MG63 (cell line): ENCODE measurements at regions not wholly inside any gene's neighbourhood (a gene's known extent, or its start where the extent isn't known, plus 50 kb on each side); places are given as distances from the start of the nearest gene placed in this dataset.

ENCODE experiments used
- DNase-seq: peaks from one replicate; pipeline ENCODE4 v3.0.0-alpha.2; 2020
- H3K27me3 ChIP-seq: fragments of 250-450 bp; sonication (Bioruptor Pico); 2 replicates; pipeline ENCODE4 v1.5.1; 2020; ENCODE audit warnings: mild to moderate bottlenecking, moderate library complexity
- H3K36me3 ChIP-seq: fragments of 250-450 bp; sonication (Bioruptor Pico); 2 replicates; pipeline ENCODE4 v1.5.1; 2020; ENCODE audit warnings: mild to moderate bottlenecking, moderate library complexity
- H3K4me3 ChIP-seq: fragments of 250-450 bp; sonication (Bioruptor Pico); 2 replicates; pipeline ENCODE4 v1.5.1; 2020; ENCODE audit warnings: mild to moderate bottlenecking, moderate library complexity
- H3K9me3 ChIP-seq: fragments of 250-450 bp; sonication (Bioruptor Pico); 2 replicates; pipeline ENCODE4 v1.5.1; 2020; ENCODE audit warnings: mild to moderate bottlenecking, moderate library complexity

DNA sequence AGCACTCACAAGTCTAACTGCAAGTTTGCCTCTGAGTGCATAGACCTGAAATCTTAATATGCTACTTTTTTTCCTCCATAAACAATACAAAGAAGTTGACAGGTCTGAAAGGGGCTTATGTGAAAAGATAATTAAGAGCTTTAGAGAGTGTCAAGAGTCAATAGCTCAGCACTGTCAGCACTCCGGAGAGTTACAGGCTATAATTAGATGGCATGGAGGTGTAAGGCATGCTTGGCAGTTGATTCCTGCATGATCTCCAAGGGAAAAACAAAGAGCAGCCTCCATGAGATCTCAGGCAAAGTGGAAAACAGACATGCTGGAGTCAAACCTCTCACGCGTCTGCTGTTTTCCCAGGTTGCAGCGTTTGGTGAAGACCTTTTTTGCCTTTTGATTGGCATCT is 468.7 kb downstream of the TLE4 start:
- no peaks in the 10 kb centered on the region for H3K9me3 ChIP-seq
- no peaks in the 10 kb centered on the region for H3K36me3 ChIP-seq
- no peak for DNase-seq
- H3K4me3 ChIP-seq = no peak overlapping the region
- no peaks in the 10 kb centered on the region for H3K27me3 ChIP-seq

DNA sequence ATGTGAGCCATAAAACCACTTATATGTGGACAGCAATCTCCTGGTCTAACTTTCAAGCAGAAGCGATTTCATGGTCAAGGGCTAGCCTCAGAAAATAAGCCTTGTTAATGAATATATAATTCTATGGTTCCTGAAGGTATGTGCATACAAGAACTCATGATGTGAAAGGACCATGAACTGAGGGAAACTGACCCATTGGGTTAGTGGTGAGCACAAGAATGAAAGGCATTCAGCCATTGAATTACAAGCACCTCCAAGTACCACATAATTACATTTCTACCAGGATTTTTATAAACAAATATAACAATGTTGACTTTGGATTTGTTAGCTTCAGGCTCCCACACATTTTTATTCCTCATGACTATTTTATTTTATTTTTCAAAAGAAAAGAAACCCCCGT is 459.0 kb downstream of the TLE4 start:
- Histone ChIP-seq H3K9me3 (no peaks in the 10 kb centered on the region), H3K4me3 (no peak overlapping the region), H3K27me3 (no peaks in the 10 kb centered on the region), H3K36me3 (no peaks in the 10 kb centered on the region)
- no peak for DNase-seq

DNA sequence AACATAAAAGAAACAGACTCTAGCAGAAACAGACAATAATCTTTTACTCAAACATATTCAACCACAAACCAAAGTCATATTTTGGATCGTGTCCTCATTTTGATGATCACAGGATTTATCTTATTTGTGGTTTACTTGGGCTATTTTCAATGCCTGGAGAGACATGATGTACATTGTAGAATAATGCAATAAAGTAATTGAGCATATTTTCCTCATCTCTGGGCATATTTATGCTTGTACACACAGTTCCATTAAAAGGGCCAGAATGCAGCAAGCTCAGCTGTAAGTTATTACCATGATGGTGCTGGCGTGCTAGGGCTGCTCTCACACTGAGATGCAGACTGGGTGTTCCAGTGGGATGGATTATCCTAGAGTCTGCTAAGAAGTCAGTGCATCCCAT is 456.7 kb downstream of the TLE4 start:
- Histone ChIP-seq H3K4me3 (no peak overlapping the region), H3K27me3 (no peaks in the 10 kb centered on the region), H3K9me3 (no peaks in the 10 kb centered on the region), H3K36me3 (no peaks in the 10 kb centered on the region)
- peak; percentile 68 for DNase-seq

DNA sequence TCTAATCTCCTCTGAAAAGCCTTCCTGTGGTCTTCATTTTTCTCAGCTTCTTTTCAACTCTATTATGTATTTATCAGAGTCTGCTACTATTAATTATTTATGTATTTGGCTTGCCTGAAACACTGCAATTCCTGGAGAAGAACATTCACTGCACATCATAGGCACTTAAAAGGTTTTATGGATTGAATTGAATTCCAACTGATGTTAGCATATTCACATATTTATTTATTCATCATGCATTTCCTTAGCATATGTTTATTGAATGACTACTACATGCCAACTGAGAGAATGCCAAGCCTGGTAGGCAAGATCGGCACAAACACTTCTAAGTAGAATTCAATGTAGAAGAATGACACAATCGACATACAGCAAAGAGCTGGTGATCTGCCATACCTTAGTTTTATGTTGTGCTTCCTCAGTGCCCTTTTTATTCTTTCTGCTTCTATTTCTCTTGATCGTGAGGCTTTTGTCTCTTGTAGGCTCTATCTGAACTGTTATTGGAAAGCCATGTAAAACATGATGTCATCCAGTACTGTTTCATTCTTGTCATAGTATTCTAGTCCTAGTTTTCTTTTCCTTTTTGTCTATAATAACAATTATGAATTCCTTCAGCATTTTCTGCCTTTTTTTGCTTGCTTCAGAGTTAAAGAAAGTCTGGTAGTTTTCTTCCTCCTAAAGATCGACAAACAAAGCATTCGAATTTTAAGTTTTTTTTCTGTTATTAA is 454.2 kb downstream of the TLE4 start:
- no peaks in the 10 kb centered on the region for H3K36me3 ChIP-seq
- DNase-seq = peak; percentile 34
- H3K27me3 ChIP-seq = no peaks in the 10 kb centered on the region
- no peak overlapping the region for H3K4me3 ChIP-seq
- H3K9me3 ChIP-seq = no peaks in the 10 kb centered on the region

DNA sequence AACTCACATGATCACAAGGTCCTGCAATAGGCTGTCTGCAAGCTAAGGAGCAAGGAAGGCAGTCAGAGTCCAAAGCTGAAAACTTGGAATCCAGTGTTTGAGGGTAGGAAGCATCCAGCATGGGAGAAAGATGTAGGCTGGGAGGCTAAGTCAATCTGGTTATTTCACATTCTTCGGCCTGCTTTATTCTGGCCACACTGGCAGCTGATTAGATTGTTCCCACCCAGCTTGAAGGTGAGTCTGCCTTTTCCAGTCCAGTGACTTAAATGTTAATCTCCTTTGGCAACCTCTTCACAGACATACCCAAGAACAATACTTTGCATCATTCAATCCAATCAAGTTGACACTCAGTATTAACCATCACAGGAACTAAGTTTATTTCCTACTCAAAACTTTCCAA is 453.4 kb downstream of the TLE4 start:
- Histone ChIP-seq H3K4me3 (no peak overlapping the region), H3K9me3 (no peaks in the 10 kb centered on the region), H3K27me3 (no peaks in the 10 kb centered on the region), H3K36me3 (no peaks in the 10 kb centered on the region)
- no peak for DNase-seq

DNA sequence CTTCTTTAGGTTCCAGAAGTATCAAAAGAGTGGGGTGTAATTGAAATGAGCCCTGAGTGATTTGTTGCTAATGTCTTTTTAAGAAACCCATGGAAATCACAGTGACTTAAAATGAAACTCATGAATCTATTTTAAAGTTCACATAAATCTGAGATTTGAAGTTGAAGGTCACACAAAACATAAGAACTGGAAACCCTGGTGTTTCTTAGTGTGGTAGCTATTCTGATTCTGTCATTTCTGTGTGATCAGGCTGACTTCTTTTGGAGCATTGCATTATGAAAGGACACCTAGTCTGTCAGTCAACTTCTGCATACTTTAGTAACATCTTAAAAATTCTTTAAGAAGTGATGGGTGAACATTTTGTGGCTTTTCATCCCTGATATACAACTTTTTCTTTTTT is 448.8 kb downstream of the TLE4 start:
- Histone ChIP-seq H3K4me3 (no peak overlapping the region), H3K9me3 (no peaks in the 10 kb centered on the region), H3K36me3 (no peaks in the 10 kb centered on the region), H3K27me3 (no peaks in the 10 kb centered on the region)
- no peak for DNase-seq

DNA sequence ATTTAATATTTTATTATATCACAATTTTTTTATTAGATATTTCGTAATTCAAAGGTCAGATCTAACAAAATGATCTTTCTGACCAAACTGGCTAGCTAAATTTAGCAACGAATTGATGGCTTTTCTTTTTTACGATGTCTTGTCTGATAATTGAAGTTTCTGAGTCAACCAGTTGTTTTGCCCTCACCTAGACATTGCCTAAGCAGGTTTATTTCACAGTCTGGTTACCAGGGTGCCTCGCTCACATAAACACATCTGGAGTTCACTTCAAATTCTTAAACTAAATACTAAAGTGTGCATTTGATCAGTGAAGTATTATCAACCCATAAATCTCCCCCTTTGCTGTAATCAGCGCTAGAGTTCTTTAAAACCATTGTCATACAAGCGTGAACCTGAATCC is 448.3 kb downstream of the TLE4 start:
- Histone ChIP-seq H3K4me3 (no peak overlapping the region), H3K9me3 (no peaks in the 10 kb centered on the region), H3K36me3 (no peaks in the 10 kb centered on the region), H3K27me3 (no peaks in the 10 kb centered on the region)
- no peak for DNase-seq

DNA sequence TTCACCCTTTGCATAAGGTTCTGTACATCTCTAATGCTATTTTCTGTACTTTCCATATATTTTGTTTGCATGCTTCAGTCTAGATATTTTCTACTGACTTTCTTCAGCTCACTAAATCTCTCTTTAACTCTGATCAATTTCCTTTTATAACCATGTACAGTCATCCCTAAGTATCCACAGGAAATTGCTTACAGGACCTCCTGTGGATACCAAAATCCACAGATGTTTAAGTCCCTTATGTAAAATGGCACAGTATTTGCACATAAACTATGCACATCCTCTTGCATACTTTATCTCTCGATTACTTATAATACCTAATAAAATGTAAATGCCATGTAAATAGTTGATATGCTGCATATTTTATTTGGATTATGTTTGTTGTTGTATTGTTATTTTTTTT is 442.1 kb downstream of the TLE4 start:
- no peaks in the 10 kb centered on the region for H3K36me3 ChIP-seq

DNA sequence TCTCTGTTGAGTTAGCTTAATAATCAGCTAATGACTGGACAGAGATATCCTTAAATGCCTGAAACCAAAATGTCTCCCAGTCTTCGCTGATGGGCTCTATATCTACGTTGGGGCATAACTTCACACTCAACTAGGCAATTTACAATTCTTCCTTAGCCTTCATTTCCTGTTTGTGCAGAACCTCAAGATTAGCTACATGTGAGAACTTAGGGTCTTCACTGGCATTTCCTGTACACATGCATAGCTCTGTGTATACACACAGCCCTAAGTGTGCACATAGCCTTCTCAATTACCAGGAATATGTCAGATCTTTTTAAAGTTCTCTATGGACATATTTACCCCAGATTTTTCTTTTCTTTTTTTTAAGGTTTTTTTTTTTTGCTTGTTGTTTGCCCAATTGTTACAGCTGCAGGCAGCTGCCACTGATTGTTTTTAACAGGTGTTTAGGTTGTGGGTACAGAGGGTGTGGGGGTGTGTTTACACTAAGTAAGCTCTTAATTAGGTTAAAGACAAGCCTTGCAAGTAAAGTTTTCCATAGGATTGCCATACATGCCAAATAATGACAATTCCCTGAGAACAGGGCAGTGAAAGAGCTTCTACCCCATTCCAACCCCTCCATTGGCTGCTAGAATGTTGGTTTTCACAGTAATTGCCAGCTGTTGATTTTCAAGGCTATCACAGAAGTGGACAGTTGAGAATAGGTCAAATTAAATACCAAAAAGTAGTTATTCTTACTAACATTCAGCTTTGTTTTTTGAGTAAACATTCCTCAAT is 441.0 kb downstream of the TLE4 start:
- Histone ChIP-seq H3K4me3 (no peak overlapping the region), H3K27me3 (no peaks in the 10 kb centered on the region), H3K9me3 (no peaks in the 10 kb centered on the region), H3K36me3 (no peaks in the 10 kb centered on the region)
- no peak for DNase-seq

More for the DNA sequence above, 442.1 kb downstream of the TLE4 start:
- no peak for DNase-seq
- no peaks in the 10 kb centered on the region for H3K9me3 ChIP-seq
- no peak overlapping the region for H3K4me3 ChIP-seq
- H3K27me3 ChIP-seq = no peaks in the 10 kb centered on the region

DNA sequence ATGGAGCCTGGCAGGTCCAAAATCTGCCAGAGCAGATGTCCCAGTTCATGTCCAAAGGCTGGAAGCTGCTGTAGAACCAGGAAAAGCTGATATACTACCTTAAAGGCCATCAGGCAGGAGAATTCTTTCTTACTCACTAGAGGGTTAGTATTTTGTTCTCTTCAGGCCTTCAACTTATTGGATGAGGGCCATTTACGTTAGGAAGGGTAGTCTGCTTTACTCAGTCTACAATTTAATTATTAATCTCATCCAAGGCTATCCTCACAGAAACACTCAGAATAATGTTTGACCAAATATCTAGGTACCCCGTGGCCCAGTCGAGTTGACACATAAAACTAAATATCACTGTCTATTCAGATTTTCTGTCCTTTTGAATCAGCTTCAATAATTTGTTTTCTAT is 437.4 kb downstream of the TLE4 start:
- no peaks in the 10 kb centered on the region for H3K27me3 ChIP-seq
- no peak for DNase-seq
- no peaks in the 10 kb centered on the region for H3K36me3 ChIP-seq
- no peaks in the 10 kb centered on the region for H3K9me3 ChIP-seq
- no peak overlapping the region for H3K4me3 ChIP-seq

DNA sequence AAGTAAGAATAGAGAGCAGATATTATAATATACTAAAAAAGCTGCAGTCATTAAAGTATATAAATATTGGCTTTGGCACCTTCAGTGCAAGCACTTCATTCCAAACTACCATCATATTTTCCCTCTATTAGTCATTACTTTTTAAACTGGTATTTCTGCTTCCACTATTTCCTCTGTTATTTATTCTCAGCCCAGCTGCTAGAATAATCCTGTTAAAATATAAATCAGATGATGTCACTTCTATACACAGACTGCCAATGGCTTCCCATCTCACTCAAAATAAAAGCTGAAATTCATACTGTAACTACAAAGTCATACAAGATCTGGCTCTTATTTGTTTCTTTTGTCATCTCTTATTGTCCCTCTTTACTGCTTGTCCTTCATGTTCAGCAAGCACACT is 432.9 kb downstream of the TLE4 start:
- no peaks in the 10 kb centered on the region for H3K9me3 ChIP-seq
- no peak for DNase-seq

DNA sequence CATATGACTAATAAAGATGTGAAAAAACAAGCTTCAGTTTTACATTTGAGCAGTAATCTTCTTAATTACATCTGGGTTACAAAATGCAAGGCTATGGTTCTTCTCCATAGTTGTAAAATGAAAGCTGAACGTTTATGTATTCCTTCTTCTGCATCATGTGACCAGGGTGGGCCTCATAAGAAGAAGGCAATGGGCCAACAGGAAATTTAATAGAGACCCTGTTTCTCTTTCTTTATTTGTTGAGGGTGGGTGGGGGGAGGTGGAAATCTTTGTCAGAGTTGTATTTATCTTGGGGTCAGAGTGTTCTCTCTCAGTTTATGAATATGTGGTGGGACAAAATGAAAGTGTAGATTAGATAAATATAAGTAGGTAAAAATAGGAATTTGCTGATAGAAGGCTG is 418.8 kb downstream of the TLE4 start:
- H3K4me3 ChIP-seq = no peak overlapping the region
- no peaks in the 10 kb centered on the region for H3K9me3 ChIP-seq
- DNase-seq = no peak
- H3K27me3 ChIP-seq = no peaks in the 10 kb centered on the region
- no peaks in the 10 kb centered on the region for H3K36me3 ChIP-seq

More for the DNA sequence above, 432.9 kb downstream of the TLE4 start:
- Histone ChIP-seq H3K4me3 (no peak overlapping the region), H3K36me3 (no peaks in the 10 kb centered on the region), H3K27me3 (no peaks in the 10 kb centered on the region)

DNA sequence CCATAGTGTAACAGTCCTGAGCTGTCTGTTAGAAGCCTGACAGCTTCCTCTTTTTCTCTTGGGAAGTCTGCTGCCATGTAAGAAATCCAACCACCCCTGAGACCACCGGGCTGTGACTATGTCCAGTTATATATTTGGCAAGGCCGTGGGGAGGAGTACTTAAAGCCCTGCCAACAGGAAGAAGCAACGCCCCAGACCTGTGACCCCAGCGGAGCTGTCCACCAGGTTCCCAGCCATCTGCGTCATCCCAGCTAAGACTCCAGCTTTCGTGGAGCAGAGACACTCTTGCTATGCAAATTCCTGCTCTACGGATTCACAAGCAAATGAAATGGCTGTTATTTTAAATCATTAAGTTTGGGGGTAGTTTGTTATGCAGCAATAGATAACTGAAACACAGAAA is 417.3 kb downstream of the TLE4 start:
- no peak for DNase-seq
- Histone ChIP-seq H3K27me3 (no peaks in the 10 kb centered on the region), H3K36me3 (no peaks in the 10 kb centered on the region), H3K4me3 (no peak overlapping the region), H3K9me3 (no peaks in the 10 kb centered on the region)

DNA sequence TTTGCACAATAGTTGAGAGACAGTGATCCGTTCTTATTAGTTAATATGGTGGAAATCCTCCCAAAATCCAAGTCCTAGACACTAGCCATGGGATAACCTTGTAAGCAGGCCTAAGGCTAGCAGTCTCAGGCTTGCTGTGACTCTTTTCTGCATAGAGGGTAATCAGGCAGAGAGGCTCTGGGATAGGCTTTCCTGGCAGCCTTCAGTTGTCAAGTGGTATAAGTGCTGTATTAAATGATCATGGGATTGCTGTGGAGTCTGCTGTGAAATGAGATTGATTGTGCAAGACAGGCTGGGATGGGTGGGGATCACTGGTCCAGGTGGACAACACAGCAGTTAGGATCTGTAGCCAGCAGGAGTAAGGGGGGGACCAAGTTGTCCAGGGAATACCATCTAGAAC is 416.4 kb downstream of the TLE4 start:
- Histone ChIP-seq H3K36me3 (no peaks in the 10 kb centered on the region), H3K4me3 (no peak overlapping the region), H3K9me3 (no peaks in the 10 kb centered on the region), H3K27me3 (no peaks in the 10 kb centered on the region)
- no peak for DNase-seq

DNA sequence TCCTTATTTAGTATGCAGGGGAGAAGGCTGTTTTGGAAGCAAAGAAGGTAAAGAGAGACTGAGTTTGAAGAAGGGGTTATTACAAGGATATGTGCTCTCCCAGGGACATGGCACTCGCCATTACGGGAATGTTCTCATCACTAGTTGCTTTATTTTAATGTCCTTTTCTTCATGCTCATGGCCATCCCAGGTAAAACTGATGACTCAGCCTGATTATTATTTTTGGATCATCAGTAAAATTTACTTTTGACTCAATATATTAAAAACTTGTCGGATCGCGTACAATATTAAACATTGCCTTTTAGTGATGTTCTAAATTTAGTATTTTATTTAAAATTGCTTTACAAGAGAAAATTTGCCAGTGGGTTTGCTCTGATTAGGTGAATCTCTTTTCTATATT is 414.7 kb downstream of the TLE4 start:
- no peak for DNase-seq
- no peaks in the 10 kb centered on the region for H3K36me3 ChIP-seq
- H3K4me3 ChIP-seq = no peak overlapping the region
- H3K9me3 ChIP-seq = no peaks in the 10 kb centered on the region
- no peaks in the 10 kb centered on the region for H3K27me3 ChIP-seq

DNA sequence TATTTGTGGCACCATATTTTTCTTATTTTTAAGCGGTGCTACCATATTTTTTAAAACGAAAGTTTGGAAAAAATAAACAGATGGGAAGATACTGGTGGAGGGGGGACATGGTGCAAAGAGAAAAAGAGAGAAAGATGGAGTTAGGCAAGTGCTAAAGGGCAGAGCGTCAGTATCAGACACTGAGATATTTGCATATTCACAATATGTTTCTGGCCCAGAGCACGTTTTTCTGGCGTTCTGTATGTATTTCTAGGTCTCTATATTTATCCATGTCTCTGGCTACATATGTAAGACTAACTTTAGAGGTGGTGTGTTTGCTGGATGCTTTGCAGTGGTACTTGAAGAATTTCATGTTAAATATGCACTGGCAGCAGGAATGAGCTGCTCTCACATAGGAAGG is 414.0 kb downstream of the TLE4 start:
- no peak for DNase-seq
- Histone ChIP-seq H3K4me3 (no peak overlapping the region), H3K36me3 (no peaks in the 10 kb centered on the region), H3K27me3 (no peaks in the 10 kb centered on the region), H3K9me3 (no peaks in the 10 kb centered on the region)

DNA sequence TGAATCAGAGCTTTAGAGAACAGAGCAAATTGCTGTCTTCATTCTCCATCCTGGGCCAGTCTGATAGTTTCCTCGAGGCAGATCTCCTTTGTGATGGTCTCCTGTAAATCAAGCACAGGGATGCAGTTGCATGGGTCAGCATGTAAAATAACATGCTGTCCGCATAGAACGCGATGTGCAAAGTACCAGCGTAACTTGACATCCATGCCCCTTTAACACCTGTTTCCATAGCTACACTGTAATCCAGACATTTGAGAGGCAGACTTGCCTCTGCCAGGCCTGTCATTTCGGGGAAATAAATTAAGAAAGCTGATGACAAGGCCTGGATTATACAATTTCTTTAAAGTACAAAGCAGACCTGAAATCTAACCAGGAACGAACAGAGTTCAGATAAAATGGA is 413.5 kb downstream of the TLE4 start:
- H3K9me3 ChIP-seq = no peaks in the 10 kb centered on the region
- no peak for DNase-seq
- no peaks in the 10 kb centered on the region for H3K36me3 ChIP-seq
- H3K4me3 ChIP-seq = no peak overlapping the region
- no peaks in the 10 kb centered on the region for H3K27me3 ChIP-seq

DNA sequence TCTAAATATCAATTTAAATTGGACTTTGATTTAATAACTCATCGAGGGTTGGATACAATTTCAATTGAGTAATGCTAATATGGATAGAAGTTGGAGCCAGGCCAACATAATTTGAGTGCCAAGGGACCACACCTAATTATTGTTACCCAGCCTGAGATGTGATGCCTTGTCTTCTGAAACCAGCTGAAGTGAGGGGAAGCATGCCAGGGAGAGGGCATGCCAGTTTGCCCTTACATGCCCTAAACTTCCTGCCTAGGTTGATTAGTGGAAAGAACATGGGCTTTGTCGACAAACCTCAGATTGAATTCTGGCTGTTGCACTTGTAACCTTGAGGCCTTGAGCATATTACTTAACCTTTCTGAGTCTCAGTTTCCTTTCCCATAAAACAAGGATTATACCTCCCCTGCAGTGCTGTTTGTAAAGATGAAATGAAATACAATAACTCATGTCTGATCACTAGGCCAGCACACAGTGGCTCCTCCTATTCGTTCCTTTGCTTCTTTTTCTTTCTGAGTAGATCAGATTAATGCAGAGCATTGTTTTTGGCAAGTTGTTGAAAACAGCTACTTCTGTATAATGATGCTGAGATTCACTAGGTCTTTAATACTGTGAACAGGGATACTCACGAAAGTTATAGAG is 412.8 kb downstream of the TLE4 start:
- Histone ChIP-seq H3K9me3 (no peaks in the 10 kb centered on the region), H3K27me3 (no peaks in the 10 kb centered on the region), H3K36me3 (no peaks in the 10 kb centered on the region), H3K4me3 (no peak overlapping the region)
- peak; percentile 9 for DNase-seq
